Progenitor cell of endocrine pancreas (in vitro differentiated cells): ENCODE measurements at regions not wholly inside any gene's neighbourhood (a gene's known extent, or its start where the extent isn't known, plus 50 kb on each side); places are given as distances from the start of the nearest gene placed in this dataset.

Source experiments
- DNase-seq: peaks from one replicate; pipeline ENCODE4 v3.0.0; 2021; ENCODE audit warnings: low spot score; ENCODE audit not compliant: unreplicated experiment
- H3K27ac Mint-ChIP-seq: 2 replicates; pipeline ENCODE4 v1.8.0; 2021; ENCODE audit warnings: mild to moderate bottlenecking, moderate library complexity, mixed read lengths
- H3K27me3 Mint-ChIP-seq: 2 replicates; pipeline ENCODE4 v1.8.0; 2021; ENCODE audit warnings: mixed read lengths
- H3K36me3 Mint-ChIP-seq: 2 replicates; pipeline ENCODE4 v1.8.0; 2022; ENCODE audit warnings: mixed read lengths; ENCODE audit not compliant: insufficient read depth
- H3K4me1 Mint-ChIP-seq: 2 replicates; pipeline ENCODE4 v1.8.0; 2021; ENCODE audit warnings: low read depth, mixed read lengths
- H3K4me3 Mint-ChIP-seq: 2 replicates; pipeline ENCODE4 v1.8.0; 2021; ENCODE audit warnings: low read depth, mild to moderate bottlenecking, moderate library complexity, mixed read lengths
- H3K9me3 Mint-ChIP-seq: 2 replicates; pipeline ENCODE4 v1.8.0; 2021; ENCODE audit warnings: low read depth, mixed read lengths
- CTCF ChIP-seq: fragments of 200-600 bp; sonication (generic); IDR thresholded peaks from one replicate; pipeline ENCODE4 v1.5.0; 2021; ENCODE audit warnings: antibody characterized with exemption, mild to moderate bottlenecking; ENCODE audit not compliant: unreplicated experiment

DNA sequence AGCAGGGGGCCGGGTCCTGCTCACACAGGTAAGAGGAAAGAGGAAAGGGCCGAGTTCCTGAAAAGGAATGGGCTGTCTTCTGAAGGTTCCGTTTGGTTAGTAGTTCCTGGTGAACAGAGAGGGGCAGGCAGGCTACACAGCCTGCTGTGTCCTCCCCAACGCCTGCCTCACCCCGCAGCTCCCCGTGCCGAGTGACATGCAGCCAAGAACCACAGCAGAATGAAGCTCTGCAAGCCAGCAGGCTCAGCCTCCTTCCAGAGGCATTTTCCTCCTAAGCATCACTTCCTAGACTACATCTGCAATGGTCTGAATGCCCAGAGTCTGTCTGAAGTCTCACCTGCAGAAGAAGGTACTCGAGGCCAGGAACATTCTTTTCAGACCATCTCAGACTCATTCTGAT lies 202.4 kb upstream of the TCERG1L start:
- Mint-ChIP-seq H3K4me1 (no peaks in the 10 kb centered on the region), H3K27ac (no peak overlapping the region), H3K4me3 (no peak overlapping the region), H3K9me3 (peaks cover 10% of the 10 kb centered on the region), H3K36me3 (no peaks in the 10 kb centered on the region), H3K27me3 (peaks cover 43% of the 10 kb centered on the region)
- no peak for TF ChIP-seq CTCF
- DNase-seq = no peak

- Mint-ChIP-seq H3K4me3 (no peak overlapping the region), H3K27me3 (peaks cover 45% of the 10 kb centered on the region), H3K9me3 (peaks cover 10% of the 10 kb centered on the region), H3K36me3 (no peaks in the 10 kb centered on the region), H3K4me1 (no peaks in the 10 kb centered on the region), H3K27ac (no peak overlapping the region)
- no peak for TF ChIP-seq CTCF
- no peak for DNase-seq
These were observed 202.9 kb upstream of the TCERG1L start for GRCh38 chr10:131514454-131514853.

- H3K4me3 Mint-ChIP-seq = no peak overlapping the region
- no peak overlapping the region for H3K27ac Mint-ChIP-seq
- DNase-seq = no peak
- peaks cover 2% of the 10 kb centered on the region for H3K9me3 Mint-ChIP-seq
- no peaks in the 10 kb centered on the region for H3K36me3 Mint-ChIP-seq
- no peak for TF ChIP-seq CTCF
- H3K4me1 Mint-ChIP-seq = no peaks in the 10 kb centered on the region
- H3K27me3 Mint-ChIP-seq = peaks cover 45% of the 10 kb centered on the region
These were observed 204.8 kb upstream of the TCERG1L start for GRCh38 chr10:131516285-131516684.

DNA sequence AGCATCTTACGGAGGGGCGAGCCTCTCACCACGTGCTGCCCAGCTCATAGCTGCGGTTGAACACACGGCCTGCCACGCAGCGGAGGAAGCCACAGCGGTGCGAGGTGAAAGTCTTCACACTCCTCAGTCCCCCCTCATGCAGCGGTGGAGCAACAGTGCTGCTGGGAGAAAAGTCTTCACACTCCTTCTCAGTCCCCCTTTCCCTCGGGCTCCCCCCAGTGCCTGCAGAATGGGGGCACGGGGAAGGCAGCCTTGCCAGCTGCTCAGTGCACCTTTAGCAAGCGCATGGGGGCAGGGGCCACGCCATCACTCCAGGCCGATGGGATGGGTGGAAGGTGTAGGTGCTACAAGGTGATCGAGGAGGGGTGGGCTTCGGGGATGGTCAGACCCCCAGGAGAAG lies 206.3 kb upstream of the TCERG1L start:
- no peak overlapping the region for H3K4me3 Mint-ChIP-seq
- H3K4me1 Mint-ChIP-seq = no peaks in the 10 kb centered on the region
- TF ChIP-seq CTCF = no peak
- no peak for DNase-seq
- peaks cover 45% of the 10 kb centered on the region for H3K27me3 Mint-ChIP-seq
- no peaks in the 10 kb centered on the region for H3K36me3 Mint-ChIP-seq
- no peaks in the 10 kb centered on the region for H3K9me3 Mint-ChIP-seq
- no peak overlapping the region for H3K27ac Mint-ChIP-seq

DNA sequence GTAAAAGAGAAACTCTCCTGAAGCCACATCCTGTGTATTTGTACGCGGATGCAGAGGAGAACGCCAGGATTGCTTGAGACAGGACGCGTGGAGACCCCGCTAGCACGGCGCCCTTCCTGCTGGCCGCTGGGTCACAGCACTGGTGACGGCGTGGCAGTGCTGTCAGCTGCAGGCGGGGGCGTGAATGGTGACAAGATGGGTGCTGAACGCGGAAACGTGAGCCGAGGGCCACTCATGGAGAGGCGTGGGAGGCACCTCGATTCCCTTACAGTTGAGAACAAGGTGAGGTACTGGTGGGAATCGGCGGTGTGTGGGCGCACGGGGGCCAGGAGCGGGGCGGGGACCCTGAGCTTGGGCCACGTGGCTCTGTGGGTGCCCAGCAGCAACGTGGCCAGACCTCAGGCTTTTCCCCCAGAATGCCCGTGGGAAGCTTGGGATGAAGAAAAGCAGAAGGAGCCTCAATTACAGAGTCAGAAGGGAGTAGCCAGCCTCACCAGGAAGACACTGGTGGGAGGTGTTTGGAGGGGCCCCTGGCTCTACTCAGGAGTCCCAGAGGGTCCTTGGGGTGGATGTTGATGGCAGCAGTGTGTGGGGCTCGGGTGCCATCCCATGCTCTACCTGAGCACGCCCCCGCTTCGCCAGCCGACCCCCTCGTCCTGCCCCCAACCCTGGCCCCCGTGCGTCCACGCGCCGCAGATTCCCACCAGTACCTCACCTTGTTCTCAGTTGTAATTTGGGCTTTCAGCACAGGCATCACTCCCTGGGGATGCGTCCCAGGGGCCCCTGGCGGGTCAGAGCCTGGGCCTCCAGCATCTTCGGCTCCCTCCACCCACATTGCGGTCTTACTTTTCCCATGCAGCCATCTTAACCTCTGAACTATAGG lies 208.4 kb upstream of the TCERG1L start:
- Mint-ChIP-seq H3K36me3 (no peaks in the 10 kb centered on the region), H3K27me3 (peaks cover 31% of the 10 kb centered on the region), H3K27ac (no peak overlapping the region), H3K4me3 (no peak overlapping the region), H3K4me1 (no peaks in the 10 kb centered on the region), H3K9me3 (peaks cover 5% of the 10 kb centered on the region)
- TF ChIP-seq CTCF = no peak
- DNase-seq = no peak
